NCI-H1436 (cell line): ENCODE measurements at regions not wholly inside any gene's neighbourhood (a gene's known extent, or its start where the extent isn't known, plus 50 kb on each side); places are given as distances from the start of the nearest gene placed in this dataset.

Experiments used
- DNase-seq: peaks from one replicate; lab custom pipeline; 2025; lab: John Stamatoyannopoulos, UW

DNA sequence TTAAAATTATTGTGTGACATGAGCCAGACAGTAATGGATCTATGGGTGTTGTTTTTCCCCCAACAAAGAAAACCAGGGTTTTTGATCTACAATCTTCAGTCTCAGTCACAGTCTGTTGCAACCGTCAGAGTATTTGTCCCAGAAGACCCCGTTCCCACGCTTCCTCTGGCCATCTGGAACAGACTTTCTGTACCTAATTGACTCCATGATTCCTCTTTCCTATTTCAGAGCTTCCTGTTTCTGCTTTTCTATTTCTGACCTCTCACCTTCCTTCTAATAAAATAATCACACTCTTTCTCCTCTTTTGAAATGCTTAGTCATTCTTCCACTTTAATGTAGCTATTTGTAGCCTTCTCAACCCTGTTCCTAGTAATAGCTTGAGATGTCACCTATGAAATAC lies 1044.8 kb downstream of the DTWD2 start:
- DNase-seq = no peak

DNA sequence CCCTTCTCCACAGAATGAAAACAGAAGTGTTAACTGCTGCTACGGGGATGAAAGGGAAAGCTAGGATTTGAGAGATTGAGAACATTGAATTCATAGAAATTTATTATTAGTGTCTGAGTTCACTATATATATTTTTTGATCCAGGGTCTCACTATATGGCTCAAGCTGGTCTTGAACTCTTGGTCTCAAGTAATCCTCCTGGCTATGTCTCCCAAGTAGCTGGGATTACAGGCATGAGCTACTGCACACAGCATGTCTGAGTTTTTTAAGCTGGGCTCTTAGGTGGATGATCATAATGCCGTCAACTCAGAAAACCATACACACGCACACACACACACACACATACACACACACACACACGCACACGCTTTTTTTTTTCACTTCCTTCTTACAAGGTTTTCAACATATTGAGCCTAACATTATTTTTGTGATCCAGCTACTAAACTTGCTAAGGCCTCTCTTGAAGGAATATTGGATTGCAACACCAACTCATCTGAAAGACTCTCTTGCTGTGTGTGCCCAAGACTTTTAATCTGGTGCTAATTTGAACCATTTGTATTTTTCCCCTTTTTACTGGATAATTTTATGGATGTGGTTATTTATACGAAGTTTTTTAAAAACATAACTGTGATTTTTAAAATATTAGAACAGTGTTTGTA lies 1045.4 kb downstream of the DTWD2 start:
- no peak for DNase-seq

DNA sequence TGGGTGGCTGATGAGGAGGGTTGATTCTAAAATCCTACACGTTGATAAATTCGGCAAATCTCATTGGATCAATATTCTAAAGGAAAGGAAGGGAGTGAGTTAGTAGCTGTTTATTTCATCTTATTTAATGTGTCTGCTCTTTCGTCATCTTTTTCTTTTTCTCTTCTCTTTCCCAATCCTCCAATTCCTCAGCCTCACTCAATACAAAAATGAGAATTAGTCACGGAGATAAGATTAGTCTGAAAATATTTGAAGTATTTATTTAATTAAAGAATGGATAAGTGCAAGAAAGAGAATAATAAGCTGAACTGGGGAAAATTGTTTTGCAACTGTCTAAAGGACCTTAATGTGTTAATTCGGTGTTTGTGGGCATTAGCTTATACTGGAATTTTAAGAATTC lies 1095.1 kb downstream of the DTWD2 start:
- no peak for DNase-seq

DNA sequence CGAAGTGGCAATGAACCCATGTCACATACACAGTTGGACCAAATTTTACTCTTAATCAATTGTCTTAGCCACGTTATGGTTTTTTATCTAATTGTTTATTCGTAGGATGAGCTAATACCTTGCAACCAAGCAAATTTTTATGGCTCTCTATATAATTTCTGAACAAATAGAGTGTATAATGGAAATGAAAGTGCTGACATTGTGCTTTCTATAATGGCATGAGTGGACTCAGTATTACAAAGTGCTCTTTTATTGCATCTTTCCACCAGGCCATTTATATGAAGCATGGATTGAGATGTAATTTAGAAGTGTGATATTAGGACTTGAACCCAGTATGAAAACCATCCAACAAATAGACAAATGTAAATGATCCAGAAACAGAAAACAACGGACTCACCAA lies 1096.0 kb downstream of the DTWD2 start:
- DNase-seq = no peak

DNA sequence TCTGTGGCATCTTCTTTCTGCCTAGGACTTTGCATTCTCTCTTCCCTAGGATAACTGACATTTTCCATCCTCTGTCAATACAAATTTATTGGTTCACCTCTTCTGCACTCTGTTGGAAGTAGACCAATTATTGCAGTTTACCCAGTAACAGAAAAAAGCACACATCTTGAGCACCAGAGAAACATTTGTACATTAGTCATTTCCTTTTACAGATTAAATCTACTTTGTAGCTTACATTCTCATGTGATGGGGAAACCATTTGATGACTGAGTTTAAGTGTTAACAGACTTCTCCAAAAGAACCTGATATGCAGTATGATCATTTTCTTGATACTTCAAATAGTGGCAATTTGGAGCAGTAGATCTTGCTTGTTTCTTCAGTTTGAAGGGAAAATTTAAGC lies 1098.8 kb downstream of the DTWD2 start:
- no peak for DNase-seq

DNA sequence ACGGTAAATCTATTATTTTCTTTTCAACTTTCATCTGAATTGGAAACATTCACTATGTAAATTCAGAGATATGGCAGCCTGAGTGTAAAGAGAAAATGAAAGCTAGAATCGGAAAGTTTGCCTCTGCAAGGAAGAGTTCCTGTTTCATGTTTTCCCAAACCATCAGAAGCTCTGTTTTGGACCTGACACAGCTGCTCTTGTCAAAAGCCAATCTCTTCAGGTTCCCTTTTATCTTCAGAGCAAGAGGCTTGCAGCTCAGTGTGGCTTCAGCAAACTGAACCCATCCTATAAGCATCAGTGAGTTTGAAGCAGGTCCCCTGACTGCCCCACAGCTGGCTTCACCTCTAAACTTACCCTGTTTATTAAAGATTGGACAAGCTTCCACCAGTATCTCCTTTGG lies 1099.7 kb downstream of the DTWD2 start:
- no peak for DNase-seq

DNA sequence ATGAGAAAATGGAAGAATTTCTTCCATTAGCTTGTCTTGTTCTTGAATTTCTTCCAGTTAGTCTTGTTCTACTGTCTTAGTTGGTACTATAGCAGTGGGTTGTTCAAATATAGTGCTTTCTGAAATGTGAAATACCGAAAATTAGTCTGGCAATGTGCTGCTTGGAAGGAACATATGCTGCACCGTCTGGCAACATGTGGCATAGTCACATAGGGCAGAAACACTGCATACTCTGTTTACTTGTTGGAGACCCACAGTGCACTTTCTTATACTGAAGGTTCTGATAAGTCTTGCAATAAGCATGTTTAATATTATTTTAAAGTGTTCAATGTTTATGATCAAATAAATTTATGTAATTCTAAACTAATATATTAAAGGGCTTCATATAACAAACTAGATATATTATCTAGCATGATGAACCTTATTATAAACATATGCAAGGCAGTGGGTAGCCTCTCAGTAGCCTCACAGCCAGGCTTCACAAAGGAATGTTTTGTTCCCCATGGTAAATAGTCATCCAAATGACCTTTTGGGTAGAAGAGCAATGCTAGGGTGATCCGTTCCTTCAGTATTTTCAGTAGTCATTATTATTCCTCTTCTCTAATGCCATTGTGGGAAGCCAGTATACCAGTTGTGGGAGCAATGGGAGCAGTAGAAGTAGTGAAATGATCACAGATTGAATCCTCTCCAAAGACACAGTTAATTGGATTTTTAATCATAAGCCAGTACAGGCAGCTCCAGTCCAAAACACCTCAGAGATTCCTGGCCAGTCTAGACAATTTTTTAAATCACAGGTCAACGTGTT lies 1106.7 kb downstream of the DTWD2 start:
- no peak for DNase-seq

DNA sequence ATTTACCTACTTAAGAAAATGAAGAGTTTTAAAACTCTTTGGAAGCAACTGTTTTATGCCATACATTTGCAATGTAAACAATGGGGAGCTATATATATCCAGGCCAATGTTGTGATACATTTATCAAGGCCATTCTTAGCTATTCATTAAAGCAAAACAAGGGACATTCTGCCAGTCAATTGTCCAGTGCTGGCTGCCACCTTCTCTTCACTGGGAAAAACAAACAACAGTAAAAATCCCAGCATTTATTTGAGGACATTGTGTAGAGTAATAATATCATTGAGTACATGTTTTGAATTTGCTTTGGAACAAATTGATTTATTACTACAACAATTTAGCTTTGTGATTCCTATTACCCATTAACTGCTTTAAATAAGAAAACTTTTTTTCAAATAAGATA lies 1107.4 kb downstream of the DTWD2 start:
- no peak for DNase-seq

DNA sequence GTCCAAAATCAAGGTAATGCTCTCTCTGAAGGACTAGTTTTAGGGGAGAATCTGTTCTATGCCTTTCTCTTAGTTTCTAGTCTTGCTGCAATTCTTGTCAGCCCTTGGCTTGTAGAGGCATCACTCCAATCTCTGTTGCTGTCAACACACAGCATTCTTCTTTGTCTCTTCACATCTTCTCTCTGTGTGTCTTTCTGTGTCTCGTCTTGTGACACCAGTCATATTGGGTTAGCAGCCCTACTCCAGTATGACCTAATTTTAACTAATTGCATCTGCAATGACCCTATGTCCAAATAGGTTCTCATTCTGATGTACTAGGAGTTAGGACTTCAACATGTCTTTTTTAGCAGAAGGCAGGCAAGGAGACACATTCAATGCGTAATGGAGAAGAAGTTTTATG lies 1110.6 kb downstream of the DTWD2 start:
- DNase-seq = no peak

DNA sequence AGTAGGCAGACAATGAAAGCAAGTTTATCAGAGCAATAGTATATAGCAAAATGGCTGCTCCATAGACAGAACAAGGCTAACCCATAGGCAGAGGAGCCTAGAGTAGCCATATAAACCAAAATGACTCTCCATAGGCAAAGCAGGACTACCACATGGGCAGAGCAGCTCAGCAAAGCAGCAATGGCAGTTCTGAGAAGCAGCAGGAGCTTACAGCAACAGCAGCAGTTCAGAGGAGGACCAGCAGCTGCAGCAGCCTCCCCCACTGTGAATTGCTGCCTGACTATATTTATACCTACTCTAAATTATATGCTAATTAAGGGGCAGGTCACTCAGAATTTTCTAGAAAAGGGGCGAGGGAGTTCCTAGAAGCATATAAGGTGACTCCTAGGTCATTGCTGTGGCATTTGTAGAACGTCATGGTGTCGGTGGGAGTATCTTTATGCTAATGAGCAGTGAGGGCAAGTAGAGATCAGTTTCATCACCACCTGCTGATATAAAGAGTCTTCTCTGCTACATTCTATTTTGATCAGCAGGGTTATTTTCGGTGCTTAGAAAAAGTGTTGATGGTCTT lies 1115.5 kb downstream of the DTWD2 start:
- no peak for DNase-seq

DNA sequence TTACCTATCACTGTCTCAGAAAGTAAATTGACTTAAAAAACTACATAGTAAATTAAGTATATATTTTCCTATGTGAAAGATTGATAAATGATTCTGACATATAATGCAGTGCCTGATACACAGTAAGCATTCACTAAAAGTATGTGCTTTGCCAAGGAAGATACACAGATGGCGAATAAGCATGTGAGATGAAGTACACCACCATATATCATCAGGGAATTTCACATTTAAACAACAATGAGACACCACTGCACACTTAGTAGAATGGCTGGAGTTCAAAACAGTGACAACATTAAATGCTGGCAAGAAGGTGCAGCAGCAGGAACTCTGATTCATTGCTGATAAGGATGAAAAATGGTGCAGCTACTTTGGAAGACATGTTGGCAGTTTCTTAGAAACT lies 1118.8 kb downstream of the DTWD2 start:
- no peak for DNase-seq

DNA sequence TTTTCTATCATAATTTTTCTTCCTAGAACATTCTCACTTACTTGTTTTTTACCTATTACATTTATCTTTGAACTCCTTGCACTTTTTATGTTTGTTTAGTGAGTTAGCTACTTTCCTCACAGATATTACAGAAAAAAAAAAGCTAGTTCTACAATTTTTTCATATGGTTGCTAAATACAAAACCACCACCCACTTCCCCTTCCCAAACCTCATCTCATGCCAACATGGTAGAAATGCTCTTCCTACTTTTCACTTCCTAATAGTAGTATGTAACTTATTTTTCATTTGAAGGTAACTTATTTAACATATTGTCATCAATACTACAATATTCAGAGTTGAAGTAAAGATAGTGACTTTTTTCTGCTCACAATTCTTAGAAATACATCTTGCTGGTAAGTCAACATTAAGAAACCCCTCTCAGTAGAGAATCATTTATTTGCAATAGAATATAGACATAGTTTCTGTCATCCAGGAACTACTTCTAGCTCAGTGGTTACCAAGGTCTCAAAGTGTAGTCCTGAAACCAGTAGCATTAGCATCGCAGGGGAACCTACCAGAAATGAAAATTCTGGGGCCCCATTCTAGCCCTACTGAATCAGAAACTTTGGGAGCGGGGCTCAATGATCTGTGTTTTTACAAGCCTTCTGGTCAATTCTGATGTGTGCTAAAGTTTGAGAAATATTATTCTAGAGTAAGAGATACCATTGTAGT lies 1124.6 kb downstream of the DTWD2 start:
- no peak for DNase-seq

DNA sequence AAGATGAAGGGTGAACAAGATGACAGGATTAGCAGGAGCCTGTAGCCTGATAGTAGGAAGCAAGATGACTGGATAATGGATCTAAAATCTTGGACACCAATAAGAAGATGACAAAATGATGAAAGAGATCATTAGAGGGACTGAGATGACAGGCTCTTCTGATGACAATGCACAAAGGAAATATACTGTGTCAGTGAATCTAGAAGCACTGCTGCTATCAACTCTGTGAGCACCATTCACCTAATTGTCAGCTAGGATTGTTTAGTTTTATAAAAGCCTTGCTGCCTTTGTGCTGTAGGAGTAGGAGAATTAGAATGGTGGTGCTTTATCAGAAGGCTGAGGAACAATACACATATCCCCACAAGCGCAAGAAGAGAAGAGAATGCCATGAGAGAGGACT lies 1127.8 kb downstream of the DTWD2 start:
- DNase-seq = no peak

DNA sequence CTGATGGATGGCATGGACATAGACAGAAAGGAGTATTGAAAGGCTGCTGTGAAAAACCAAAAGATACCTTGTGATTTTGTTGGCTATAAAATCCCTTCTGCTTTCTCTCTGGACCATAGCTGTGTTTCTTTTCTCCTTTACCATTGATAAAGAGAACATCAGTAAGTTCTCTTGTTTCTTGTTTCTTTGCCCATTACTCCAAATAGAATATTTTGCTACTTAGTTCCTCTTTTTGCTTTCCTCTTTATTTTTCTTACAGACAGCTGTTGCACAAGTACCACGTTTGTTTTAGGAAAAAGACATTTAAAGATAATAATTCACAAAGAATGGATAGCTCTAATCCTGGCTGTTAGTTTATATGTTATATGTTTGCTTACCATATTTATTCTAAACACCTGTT lies 1129.2 kb downstream of the DTWD2 start:
- DNase-seq = no peak

DNA sequence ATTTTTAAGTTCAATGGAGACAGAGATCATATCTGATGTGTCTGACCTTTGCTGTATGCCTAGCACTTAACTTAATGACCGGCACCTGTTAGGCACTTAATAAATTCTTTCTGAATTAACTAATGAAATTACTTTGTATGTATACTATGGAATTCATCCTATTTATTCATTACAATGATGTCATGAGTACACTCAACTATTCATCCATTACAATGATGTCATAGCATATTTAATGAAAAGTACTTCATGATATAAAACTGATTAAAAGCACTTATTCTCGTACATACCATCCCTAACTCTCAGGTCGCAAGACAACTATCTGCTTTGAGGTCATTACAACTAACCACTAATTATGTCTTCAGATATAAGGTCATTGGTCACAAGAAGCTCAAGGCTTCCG lies 1131.6 kb downstream of the DTWD2 start:
- no peak for DNase-seq

DNA sequence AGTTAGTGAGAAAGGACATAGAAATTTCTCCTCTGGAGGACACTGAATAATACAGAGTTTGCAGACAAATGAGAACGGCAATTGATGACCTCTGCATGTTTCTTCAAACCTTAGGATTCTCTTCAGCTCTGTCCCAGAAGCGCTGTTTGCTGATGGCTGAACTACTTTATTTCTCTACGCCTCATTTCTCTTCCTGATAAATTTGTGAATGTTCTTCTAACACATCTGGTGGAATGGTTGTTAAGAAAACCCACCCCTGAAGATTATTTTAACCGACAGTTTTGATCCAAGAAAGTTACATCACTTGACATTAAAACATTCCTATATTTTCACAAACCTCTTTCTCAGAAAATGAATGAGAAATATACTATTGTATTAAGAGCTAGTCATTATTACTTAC lies 1150.6 kb downstream of the DTWD2 start:
- no peak for DNase-seq

DNA sequence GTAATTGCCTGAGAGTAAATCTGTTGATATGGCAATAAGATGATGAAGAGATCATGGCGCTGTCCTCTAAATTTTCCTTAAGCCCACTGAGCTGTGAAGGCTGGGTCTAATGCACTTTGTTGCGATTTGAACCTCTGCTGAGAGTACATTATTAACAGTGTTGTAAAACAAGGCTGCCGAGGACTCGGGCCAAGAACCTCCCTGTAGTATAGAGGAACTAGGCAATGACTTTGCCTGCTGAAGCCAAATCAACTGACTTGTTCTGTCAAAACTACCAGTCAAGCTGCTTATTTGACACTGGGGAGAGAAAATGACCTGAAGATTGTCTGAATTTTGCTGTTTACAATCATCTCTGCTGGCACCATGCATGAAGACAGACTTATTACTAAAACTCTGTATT lies 1154.7 kb downstream of the DTWD2 start:
- DNase-seq = no peak

DNA sequence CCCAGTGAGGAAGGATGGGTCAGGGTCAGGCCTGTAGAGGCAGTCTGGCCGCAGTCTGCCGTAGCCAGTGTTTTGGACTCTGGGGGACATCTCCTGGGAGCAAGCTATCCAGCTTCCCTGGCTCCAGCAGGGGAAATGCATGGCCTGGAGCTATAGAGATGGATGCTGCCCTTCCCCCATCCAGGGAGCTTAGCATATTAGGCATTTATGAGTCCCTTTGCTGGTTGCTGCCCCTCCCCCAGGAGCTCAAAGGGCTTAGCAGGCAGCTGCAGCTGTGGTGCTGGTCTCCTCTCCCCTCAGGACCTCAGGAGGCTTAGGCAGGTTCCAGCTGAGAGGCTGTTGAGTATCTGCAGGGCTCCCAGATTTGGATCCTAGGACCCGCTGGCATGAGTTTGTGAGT lies 1158.7 kb downstream of the DTWD2 start:
- DNase-seq = no peak

DNA sequence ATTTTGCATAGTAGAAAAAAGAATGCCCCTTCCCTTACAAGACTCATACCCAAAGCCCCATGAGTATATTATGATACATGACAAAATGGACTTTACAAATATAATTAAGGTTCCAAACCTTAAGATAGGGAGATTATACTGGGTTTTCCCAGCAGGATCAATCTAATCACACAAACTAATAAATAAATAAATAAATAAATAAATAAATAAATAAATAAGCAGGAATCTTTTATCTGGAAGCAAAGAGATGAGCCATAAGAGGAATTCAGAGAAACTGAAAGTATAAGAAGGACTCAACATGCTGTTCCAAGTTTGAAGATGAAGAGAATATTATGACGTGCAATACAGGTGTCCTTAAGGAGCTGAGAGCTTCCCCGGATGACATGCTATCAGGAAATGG lies 1174.5 kb downstream of the DTWD2 start:
- DNase-seq = no peak

DNA sequence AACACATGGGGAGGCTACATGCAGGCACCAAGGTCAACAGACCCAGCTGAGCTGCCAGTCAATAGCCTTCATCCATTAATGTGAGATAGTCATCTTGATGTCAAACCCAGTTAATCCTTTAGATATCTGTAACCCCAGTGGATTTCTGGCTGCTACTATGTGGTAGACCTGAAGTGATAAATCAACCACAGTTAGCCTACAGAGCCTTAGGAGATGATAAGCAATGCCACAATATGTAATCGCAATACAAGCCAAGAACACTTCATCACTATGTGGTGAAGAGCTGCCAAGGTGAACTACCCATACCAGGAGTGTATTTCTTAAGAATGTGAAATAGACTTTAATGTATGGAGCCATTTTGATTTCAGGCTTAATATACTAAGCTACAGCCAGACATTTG lies 1175.5 kb downstream of the DTWD2 start:
- no peak for DNase-seq

DNA sequence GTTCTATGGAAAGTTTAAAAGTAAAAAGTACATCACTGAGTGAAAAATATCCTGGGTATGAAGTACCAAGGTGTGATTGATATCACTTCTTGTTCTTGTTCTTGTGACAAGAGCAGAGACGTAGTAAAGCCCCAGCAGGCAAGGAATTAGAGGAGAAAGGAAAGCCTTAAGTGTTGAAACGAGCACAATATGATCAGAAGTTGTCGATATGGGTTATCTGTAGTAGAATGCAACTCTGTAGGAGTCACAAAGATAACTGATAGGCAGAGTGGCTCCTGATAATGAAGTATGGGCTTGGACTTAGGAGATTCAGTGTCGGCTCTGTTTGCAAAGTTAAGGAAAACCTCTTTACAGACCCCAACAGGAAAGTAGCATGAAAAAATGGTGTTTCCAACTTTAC lies 1179.1 kb downstream of the DTWD2 start:
- DNase-seq = no peak

DNA sequence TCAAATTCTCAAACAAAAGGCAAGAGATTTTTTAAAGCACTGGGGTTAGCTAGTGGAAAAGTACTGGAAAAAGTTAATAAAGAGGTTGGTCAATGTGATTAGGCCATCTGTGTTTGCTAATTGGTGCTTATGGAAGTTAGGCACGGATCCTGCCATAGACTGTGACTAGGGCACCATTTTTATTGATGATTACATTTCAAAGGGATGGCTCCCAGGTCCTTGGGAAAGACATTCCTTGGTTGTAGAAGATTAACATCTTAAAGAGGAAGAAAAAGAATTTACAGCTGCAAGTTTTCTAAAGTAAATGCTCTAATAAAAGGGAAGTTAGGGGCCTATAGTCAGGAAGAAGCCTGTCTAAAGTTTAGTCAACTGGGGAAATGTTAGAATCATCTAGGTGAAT lies 1183.3 kb downstream of the DTWD2 start:
- no peak for DNase-seq

DNA sequence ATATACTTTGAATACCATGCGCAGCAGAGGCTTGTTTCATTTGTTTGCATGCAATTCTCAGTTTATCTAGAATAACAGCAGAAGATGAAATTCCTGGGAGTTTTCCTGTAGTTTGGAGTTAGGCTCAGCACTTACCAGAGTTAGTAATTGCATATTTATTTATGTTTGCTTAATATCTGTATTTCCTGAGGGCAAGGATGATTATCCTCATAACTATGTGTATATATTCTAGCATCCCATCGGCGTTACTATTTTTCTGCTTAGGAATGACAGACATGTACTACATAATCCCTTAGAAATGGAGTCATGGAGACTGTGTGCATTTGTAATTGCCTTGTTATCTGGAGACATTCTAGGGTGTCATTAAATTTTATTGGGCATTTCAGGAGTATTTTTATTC lies 1184.8 kb downstream of the DTWD2 start:
- DNase-seq = no peak
